SK-N-SH treated with all-trans-retinoic acid at 6 μM for 48 hours (cell line): ENCODE measurements at regions not wholly inside any gene's neighbourhood (a gene's known extent, or its start where the extent isn't known, plus 50 kb on each side); places are given as distances from the start of the nearest gene placed in this dataset.

ENCODE experiments used
- ATAC-seq: fragments of 200-7000 bp; cut with Tn5 transposase; 3 replicates; pipeline ENCODE4 v1.9.1; 2020; ENCODE audit warnings: mild to moderate bottlenecking, moderate library complexity
- ARNTL ChIP-seq: fragments of 450-650 bp; formaldehyde crosslinking; IDR thresholded peaks from 2 replicates; pipeline ENCODE4 v1.5.0; 2020; ENCODE audit warnings: low read depth, mild to moderate bottlenecking, moderate library complexity, borderline replicate concordance
- BACH2 ChIP-seq: fragments of 250-450 bp; sonication (Bioruptor Pico); IDR thresholded peaks from 2 replicates; pipeline ENCODE4 v1.9.0; 2021; ENCODE audit warnings: mild to moderate bottlenecking, borderline replicate concordance
- CSDC2 ChIP-seq: fragments of 250-450 bp; sonication (Bioruptor Pico); IDR thresholded peaks from 2 replicates; pipeline ENCODE4 v1.5.0; 2020; ENCODE audit warnings: mild to moderate bottlenecking, moderate library complexity
- ESRRG ChIP-seq: fragments of 250-450 bp; sonication (Bioruptor Pico); IDR thresholded peaks from 2 replicates; pipeline ENCODE4 v1.6.1; 2021; ENCODE audit warnings: mild to moderate bottlenecking
- GLIS3 ChIP-seq: fragments of 250-450 bp; sonication (Bioruptor Pico); IDR thresholded peaks from 2 replicates; pipeline ENCODE4 v1.5.0; 2020; ENCODE audit warnings: mild to moderate bottlenecking, moderate library complexity
- ISL1 ChIP-seq: fragments of 250-450 bp; sonication (Bioruptor Pico); IDR thresholded peaks from 2 replicates; pipeline ENCODE4 v2.1.2; 2022; ENCODE audit warnings: mild to moderate bottlenecking, moderate library complexity
- OSR1 ChIP-seq: fragments of 250-450 bp; sonication (Bioruptor Pico); IDR thresholded peaks from 2 replicates; pipeline ENCODE4 v1.8.0; 2022; ENCODE audit warnings: moderate library complexity, mild to moderate bottlenecking, inconsistent platforms
- PPARA ChIP-seq: fragments of 250-450 bp; sonication (Bioruptor Pico); IDR thresholded peaks from 2 replicates; pipeline ENCODE4 v1.5.0; 2020; ENCODE audit warnings: mild to moderate bottlenecking, borderline replicate concordance
- RARB ChIP-seq: fragments of 250-450 bp; sonication (Bioruptor Pico); IDR thresholded peaks from 2 replicates; pipeline ENCODE4 v1.8.0; 2021; ENCODE audit warnings: mild to moderate bottlenecking, moderate library complexity
- SNAI2 ChIP-seq: fragments of 250-450 bp; sonication (Bioruptor Pico); IDR thresholded peaks from 2 replicates; pipeline ENCODE4 v1.5.0; 2020; ENCODE audit warnings: mild to moderate bottlenecking, moderate library complexity
- TCF4 ChIP-seq: fragments of 250-450 bp; sonication (Bioruptor Pico); IDR thresholded peaks from 2 replicates; pipeline ENCODE4 v1.8.0; 2021; ENCODE audit warnings: mild to moderate bottlenecking, moderate library complexity, borderline replicate concordance
- TOX ChIP-seq: fragments of 250-450 bp; sonication (Bioruptor Pico); IDR thresholded peaks from 2 replicates; pipeline ENCODE4 v1.8.0; 2021; ENCODE audit warnings: mild to moderate bottlenecking, moderate library complexity, borderline replicate concordance
- ZC3H10 ChIP-seq: fragments of 250-450 bp; sonication (Bioruptor Pico); IDR thresholded peaks from 2 replicates; pipeline ENCODE4 v1.5.1; 2021; ENCODE audit warnings: mild to moderate bottlenecking, moderate library complexity
- ZFP3 ChIP-seq: fragments of 250-450 bp; sonication (Bioruptor Pico); IDR thresholded peaks from 2 replicates; pipeline ENCODE4 v1.5.0; 2020; ENCODE audit warnings: mild to moderate bottlenecking, moderate library complexity
- ZFP30 ChIP-seq: fragments of 450-650 bp; formaldehyde crosslinking; IDR thresholded peaks from 2 replicates; pipeline ENCODE4 v1.5.0; 2022; ENCODE audit warnings: mild to moderate bottlenecking, moderate library complexity
- ZNF565 ChIP-seq: fragments of 450-650 bp; formaldehyde crosslinking; conservative IDR thresholded peaks from 2 replicates; pipeline ENCODE4 v1.5.0; 2020; ENCODE audit warnings: low read depth, mild to moderate bottlenecking, moderate library complexity
- ZNF70 ChIP-seq: fragments of 450-650 bp; formaldehyde crosslinking; IDR thresholded peaks from 2 replicates; pipeline ENCODE4 v1.5.0; 2020; ENCODE audit warnings: mild to moderate bottlenecking, moderate library complexity
- TF ChIP-seq, protein P1 (sequence below): fragments of 250-450 bp; sonication (Bioruptor Pico); IDR thresholded peaks from 2 replicates; pipeline ENCODE4 v1.8.0; 2021; ENCODE audit warnings: low read depth, mild to moderate bottlenecking, moderate library complexity, borderline replicate concordance
- TF ChIP-seq, protein P2 (sequence below): fragments of 250-450 bp; sonication (Bioruptor Pico); IDR thresholded peaks from 2 replicates; pipeline ENCODE4 v1.5.0; 2020; ENCODE audit warnings: mild to moderate bottlenecking, moderate library complexity
- TF ChIP-seq, protein P3 (sequence below): fragments of 250-450 bp; sonication (Bioruptor Pico); IDR thresholded peaks from 2 replicates; pipeline ENCODE4 v1.5.1; 2020; ENCODE audit warnings: low read depth, mild to moderate bottlenecking, moderate library complexity
- TF ChIP-seq, protein P4 (sequence below): fragments of 250-450 bp; sonication (Bioruptor Pico); IDR thresholded peaks from 2 replicates; pipeline ENCODE4 v1.5.1; 2021; ENCODE audit warnings: mild to moderate bottlenecking, moderate library complexity
- TF ChIP-seq, protein P5 (sequence below): fragments of 250-450 bp; sonication (Bioruptor Pico); IDR thresholded peaks from 2 replicates; pipeline ENCODE4 v1.8.0; 2020; ENCODE audit warnings: mild to moderate bottlenecking, moderate library complexity, borderline replicate concordance

DNA sequence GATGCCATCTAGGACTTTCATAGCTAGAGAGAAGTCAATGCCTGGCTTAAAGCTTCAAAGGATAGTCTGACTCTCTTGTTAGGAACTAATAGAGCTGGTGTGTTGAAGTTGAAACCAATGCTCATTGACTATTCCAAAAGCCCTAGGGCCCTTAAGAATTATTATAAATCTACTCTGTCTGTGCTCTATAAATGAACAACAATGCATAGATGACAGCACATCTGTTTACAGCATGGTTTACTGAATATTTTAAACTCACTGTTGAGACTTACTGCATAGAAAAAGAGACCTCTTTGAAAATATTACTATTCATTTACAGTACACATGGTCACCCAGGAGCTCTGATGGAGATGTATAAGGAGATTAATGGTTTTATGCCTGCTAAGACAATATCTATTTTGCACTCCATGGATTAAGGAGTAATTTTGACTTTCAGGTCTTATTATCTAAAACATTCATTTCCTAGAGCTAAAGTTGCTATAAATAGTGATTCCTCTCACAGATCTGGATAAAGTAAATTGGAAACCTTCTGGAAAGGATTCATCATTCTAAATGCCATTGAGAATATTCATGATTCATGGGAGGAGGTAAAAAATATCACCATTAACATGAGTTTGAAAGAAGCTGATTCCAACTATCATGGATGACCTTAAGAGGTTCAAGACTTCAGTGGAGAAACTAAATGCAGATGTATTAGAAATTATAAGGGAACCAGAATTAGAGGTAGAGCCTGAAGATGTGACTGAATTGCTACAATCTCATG is 763.5 kb upstream of the MAP3K7 start:
- TF ChIP-seq GLIS3 (CRISPR knock-in tag): no peak
- no peak for TF ChIP-seq ZFP3 (CRISPR knock-in tag)
- no peak for ATAC-seq

DNA sequence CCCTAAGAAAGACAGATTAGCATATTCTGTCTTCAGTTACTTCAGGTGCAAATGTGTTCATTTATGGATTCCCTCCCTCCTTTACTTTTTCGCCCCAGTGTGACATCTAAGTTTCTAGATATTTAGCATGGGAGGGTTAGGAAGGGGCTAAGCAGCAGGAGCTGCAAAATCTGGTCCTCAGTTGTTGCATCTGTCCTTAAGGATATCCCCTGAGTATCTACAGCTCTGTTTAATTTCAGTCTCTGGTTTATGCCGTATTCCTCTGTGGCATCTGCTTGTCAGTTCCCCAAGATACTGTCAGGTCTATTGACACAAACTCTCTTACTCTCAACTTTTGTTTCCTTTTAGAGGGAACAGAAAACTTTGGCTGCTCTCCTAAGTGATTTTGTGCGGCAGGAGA is 754.6 kb upstream of the MAP3K7 start:
- ATAC-seq: no peak

DNA sequence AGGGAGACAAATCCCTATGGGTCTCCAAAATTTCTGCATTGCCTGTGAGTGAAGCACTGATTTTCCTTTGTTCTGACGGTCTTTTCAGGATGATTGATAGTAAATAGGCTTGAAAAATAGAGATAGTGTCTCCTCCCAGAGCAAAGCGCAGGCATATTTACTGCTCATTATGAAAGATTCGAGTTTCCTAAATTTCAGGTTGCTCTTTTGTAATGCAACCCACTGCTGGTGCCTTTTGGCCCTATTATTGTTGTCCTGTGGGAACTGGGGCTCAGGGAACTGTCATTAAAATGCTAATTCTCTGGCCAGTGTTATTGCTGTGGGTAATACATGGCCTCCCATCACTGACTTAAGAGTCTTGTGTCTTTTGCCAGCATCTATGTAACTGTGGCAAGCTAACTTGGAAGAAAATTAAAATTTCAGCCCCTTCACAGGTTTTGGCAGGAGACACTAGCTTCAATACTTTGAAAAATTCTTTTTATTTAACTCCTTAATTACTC is 754.1 kb upstream of the MAP3K7 start:
- ATAC-seq: no peak
- TF ChIP-seq, protein P1, sequence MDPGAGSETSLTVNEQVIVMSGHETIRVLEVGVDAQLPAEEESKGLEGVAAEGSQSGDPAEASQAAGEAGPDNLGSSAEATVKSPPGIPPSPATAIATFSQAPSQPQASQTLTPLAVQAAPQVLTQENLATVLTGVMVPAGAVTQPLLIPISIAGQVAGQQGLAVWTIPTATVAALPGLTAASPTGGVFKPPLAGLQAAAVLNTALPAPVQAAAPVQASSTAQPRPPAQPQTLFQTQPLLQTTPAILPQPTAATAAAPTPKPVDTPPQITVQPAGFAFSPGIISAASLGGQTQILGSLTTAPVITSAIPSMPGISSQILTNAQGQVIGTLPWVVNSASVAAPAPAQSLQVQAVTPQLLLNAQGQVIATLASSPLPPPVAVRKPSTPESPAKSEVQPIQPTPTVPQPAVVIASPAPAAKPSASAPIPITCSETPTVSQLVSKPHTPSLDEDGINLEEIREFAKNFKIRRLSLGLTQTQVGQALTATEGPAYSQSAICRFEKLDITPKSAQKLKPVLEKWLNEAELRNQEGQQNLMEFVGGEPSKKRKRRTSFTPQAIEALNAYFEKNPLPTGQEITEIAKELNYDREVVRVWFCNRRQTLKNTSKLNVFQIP (CRISPR knock-in tag): no peak
- TF ChIP-seq RARB (CRISPR knock-in tag) (no peak), ZNF565 (CRISPR knock-in tag) (no peak), OSR1 (CRISPR knock-in tag) (no peak), TCF4 (no peak), CSDC2 (no peak), SNAI2 (CRISPR knock-in tag) (no peak), ESRRG (CRISPR knock-in tag) (no peak), ZFP30 (no peak), ISL1 (CRISPR knock-in tag) (no peak), GLIS3 (CRISPR knock-in tag) (no peak), BACH2 (no peak), TOX (CRISPR knock-in tag) (no peak), ZNF70 (CRISPR knock-in tag) (no peak), ARNTL (CRISPR knock-in tag) (no peak), PPARA (no peak)
- TF ChIP-seq, protein P2, sequence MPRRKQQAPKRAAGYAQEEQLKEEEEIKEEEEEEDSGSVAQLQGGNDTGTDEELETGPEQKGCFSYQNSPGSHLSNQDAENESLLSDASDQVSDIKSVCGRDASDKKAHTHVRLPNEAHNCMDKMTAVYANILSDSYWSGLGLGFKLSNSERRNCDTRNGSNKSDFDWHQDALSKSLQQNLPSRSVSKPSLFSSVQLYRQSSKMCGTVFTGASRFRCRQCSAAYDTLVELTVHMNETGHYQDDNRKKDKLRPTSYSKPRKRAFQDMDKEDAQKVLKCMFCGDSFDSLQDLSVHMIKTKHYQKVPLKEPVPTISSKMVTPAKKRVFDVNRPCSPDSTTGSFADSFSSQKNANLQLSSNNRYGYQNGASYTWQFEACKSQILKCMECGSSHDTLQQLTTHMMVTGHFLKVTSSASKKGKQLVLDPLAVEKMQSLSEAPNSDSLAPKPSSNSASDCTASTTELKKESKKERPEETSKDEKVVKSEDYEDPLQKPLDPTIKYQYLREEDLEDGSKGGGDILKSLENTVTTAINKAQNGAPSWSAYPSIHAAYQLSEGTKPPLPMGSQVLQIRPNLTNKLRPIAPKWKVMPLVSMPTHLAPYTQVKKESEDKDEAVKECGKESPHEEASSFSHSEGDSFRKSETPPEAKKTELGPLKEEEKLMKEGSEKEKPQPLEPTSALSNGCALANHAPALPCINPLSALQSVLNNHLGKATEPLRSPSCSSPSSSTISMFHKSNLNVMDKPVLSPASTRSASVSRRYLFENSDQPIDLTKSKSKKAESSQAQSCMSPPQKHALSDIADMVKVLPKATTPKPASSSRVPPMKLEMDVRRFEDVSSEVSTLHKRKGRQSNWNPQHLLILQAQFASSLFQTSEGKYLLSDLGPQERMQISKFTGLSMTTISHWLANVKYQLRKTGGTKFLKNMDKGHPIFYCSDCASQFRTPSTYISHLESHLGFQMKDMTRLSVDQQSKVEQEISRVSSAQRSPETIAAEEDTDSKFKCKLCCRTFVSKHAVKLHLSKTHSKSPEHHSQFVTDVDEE (CRISPR knock-in tag): no peak
- TF ChIP-seq, protein P3, sequence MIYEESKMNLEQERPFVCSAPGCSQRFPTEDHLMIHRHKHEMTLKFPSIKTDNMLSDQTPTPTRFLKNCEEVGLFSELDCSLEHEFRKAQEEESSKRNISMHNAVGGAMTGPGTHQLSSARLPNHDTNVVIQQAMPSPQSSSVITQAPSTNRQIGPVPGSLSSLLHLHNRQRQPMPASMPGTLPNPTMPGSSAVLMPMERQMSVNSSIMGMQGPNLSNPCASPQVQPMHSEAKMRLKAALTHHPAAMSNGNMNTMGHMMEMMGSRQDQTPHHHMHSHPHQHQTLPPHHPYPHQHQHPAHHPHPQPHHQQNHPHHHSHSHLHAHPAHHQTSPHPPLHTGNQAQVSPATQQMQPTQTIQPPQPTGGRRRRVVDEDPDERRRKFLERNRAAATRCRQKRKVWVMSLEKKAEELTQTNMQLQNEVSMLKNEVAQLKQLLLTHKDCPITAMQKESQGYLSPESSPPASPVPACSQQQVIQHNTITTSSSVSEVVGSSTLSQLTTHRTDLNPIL (CRISPR knock-in tag): no peak
- TF ChIP-seq, protein P4, sequence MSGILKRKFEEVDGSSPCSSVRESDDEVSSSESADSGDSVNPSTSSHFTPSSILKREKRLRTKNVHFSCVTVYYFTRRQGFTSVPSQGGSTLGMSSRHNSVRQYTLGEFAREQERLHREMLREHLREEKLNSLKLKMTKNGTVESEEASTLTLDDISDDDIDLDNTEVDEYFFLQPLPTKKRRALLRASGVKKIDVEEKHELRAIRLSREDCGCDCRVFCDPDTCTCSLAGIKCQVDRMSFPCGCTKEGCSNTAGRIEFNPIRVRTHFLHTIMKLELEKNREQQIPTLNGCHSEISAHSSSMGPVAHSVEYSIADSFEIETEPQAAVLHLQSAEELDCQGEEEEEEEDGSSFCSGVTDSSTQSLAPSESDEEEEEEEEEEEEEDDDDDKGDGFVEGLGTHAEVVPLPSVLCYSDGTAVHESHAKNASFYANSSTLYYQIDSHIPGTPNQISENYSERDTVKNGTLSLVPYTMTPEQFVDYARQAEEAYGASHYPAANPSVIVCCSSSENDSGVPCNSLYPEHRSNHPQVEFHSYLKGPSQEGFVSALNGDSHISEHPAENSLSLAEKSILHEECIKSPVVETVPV (CRISPR knock-in tag): no peak
- TF ChIP-seq, protein P5, sequence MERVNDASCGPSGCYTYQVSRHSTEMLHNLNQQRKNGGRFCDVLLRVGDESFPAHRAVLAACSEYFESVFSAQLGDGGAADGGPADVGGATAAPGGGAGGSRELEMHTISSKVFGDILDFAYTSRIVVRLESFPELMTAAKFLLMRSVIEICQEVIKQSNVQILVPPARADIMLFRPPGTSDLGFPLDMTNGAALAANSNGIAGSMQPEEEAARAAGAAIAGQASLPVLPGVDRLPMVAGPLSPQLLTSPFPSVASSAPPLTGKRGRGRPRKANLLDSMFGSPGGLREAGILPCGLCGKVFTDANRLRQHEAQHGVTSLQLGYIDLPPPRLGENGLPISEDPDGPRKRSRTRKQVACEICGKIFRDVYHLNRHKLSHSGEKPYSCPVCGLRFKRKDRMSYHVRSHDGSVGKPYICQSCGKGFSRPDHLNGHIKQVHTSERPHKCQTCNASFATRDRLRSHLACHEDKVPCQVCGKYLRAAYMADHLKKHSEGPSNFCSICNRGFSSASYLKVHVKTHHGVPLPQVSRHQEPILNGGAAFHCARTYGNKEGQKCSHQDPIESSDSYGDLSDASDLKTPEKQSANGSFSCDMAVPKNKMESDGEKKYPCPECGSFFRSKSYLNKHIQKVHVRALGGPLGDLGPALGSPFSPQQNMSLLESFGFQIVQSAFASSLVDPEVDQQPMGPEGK (CRISPR knock-in tag): no peak

More for the DNA sequence above, 754.6 kb upstream of the MAP3K7 start:
- TF ChIP-seq ISL1 (CRISPR knock-in tag) (no peak), RARB (CRISPR knock-in tag) (no peak), ZC3H10 (CRISPR knock-in tag) (no peak), PPARA (no peak)
- TF ChIP-seq, protein P2 (CRISPR knock-in tag): no peak
